Endodermal cell (in vitro differentiated cells): ENCODE measurements at regions not wholly inside any gene's neighbourhood (a gene's known extent, or its start where the extent isn't known, plus 50 kb on each side); places are given as distances from the start of the nearest gene placed in this dataset.

Source experiments
- DNase-seq: peaks from one replicate; pipeline ENCODE4 v3.0.0-alpha.2; 2017
- H3K27ac ChIP-seq: 2 replicates; pipeline ENCODE4 v1.5.1; 2013; ENCODE audit warnings: mild to moderate bottlenecking, low read depth, low read length, moderate library complexity
- H3K27me3 ChIP-seq: 2 replicates; pipeline ENCODE4 v1.6.1; 2013; ENCODE audit warnings: mild to moderate bottlenecking, low read length, moderate library complexity; ENCODE audit not compliant: insufficient read depth, control insufficient read depth, poor library complexity, severe bottlenecking
- H3K36me3 ChIP-seq: 2 replicates; pipeline ENCODE4 v1.7.0; 2013; ENCODE audit warnings: mild to moderate bottlenecking, low read length, moderate library complexity; ENCODE audit not compliant: control insufficient read depth, insufficient read depth
- H3K4me1 ChIP-seq: one replicate; pipeline ENCODE4 v1.7.0; 2013; ENCODE audit warnings: low read length; ENCODE audit not compliant: control insufficient read depth, insufficient read depth
- H3K4me3 ChIP-seq: 2 replicates; pipeline ENCODE4 v1.5.1; 2013; ENCODE audit warnings: mild to moderate bottlenecking, low read length, moderate library complexity
- H3K9ac ChIP-seq: 2 replicates; pipeline ENCODE4 v1.6.1; 2013; ENCODE audit warnings: mild to moderate bottlenecking, low read length, moderate library complexity; ENCODE audit not compliant: poor library complexity, severe bottlenecking; ENCODE audit errors: extremely low read depth
- H3K9me3 ChIP-seq: 2 replicates; pipeline ENCODE4 v1.6.1; 2013; ENCODE audit warnings: mild to moderate bottlenecking, low read length, moderate library complexity; ENCODE audit not compliant: control insufficient read depth
- H3K27ac Mint-ChIP-seq: 2 replicates; pipeline ENCODE4 v1.8.0; 2020; ENCODE audit warnings: mixed read lengths
- H3K27me3 Mint-ChIP-seq: 2 replicates; pipeline ENCODE4 v1.8.0; 2021; ENCODE audit warnings: mild to moderate bottlenecking, mixed read lengths; ENCODE audit not compliant: insufficient read depth
- H3K36me3 Mint-ChIP-seq: 2 replicates; pipeline ENCODE4 v1.8.0; 2020; ENCODE audit warnings: low read depth, mixed read lengths
- H3K4me1 Mint-ChIP-seq: 2 replicates; pipeline ENCODE4 v1.8.0; 2020; ENCODE audit warnings: mixed read lengths
- H3K4me3 Mint-ChIP-seq: 2 replicates; pipeline ENCODE4 v1.8.0; 2020; ENCODE audit warnings: mild to moderate bottlenecking, moderate library complexity, mixed read lengths
- H3K9me3 Mint-ChIP-seq: 2 replicates; pipeline ENCODE4 v1.8.0; 2020; ENCODE audit warnings: mild to moderate bottlenecking, mixed read lengths
- CTCF ChIP-seq: fragments of 200-600 bp; sonication (generic); conservative IDR thresholded peaks from 2 replicates; pipeline ENCODE4 v1.5.0; 2021; ENCODE audit warnings: antibody characterized with exemption, mild to moderate bottlenecking
- WGBS, 2 experiments: methylation state at CpG; one replicate each; pipeline versions ENCODE4 v1.1.5 to v1.1.7; 2013; ENCODE audit warnings: missing lambda C conversion rate in 2 of 2, mixed read lengths in 1 of 2; ENCODE audit not compliant: insufficient coverage in 1 of 2, insufficient read length in 1 of 2; 5-methylcytosine and 5-hydroxymethylcytosine counted together

GRCh38 chr18:66066191-66066590, 315.4 kb downstream of the CDH7 start:
- no peaks in the 10 kb centered on the region for H3K36me3 ChIP-seq
- DNase-seq: no peak
- Mint-ChIP-seq H3K36me3 (no peaks in the 10 kb centered on the region), H3K27ac (no peak overlapping the region), H3K9me3 (peaks cover 6% of the 10 kb centered on the region), H3K4me1 (no peaks in the 10 kb centered on the region), H3K27me3 (no peaks in the 10 kb centered on the region), H3K4me3 (no peak overlapping the region)
- no peaks in the 10 kb centered on the region for H3K9me3 ChIP-seq
- no peak for TF ChIP-seq CTCF
- no peak overlapping the region for H3K4me3 ChIP-seq
- H3K9ac ChIP-seq: no peak overlapping the region
- H3K4me1 ChIP-seq: no peaks in the 10 kb centered on the region
- H3K27me3 ChIP-seq: no peaks in the 10 kb centered on the region
- WGBS, 2 experiments: 100% methylated on average over 1 of the region's 2 CpGs; no CpG with 5 or more reads in 1 of the 2 experiments
- H3K27ac ChIP-seq: no peak overlapping the region

- H3K4me3 ChIP-seq: no peak overlapping the region
- H3K9ac ChIP-seq: no peak overlapping the region
- H3K4me3 Mint-ChIP-seq: no peak overlapping the region
- TF ChIP-seq CTCF: no peak
- no peaks in the 10 kb centered on the region for H3K27me3 ChIP-seq
- H3K4me1 Mint-ChIP-seq: peaks cover 7% of the 10 kb centered on the region
- H3K36me3 Mint-ChIP-seq: no peaks in the 10 kb centered on the region
- H3K9me3 Mint-ChIP-seq: no peaks in the 10 kb centered on the region
- no peak for DNase-seq
- WGBS, 2 experiments: 78 to 86% methylated on average over 1 of the region's 1 CpG
- no peak overlapping the region for H3K27ac ChIP-seq
- H3K9me3 ChIP-seq: no peaks in the 10 kb centered on the region
- no peaks in the 10 kb centered on the region for H3K27me3 Mint-ChIP-seq
- no peaks in the 10 kb centered on the region for H3K36me3 ChIP-seq
- no peaks in the 10 kb centered on the region for H3K4me1 ChIP-seq
- no peak overlapping the region for H3K27ac Mint-ChIP-seq
Measured at GRCh38 chr18:66048406-66048805, 297.6 kb downstream of the CDH7 start.

GRCh38 chr18:66046032-66046602, 295.3 kb downstream of the CDH7 start:
- TF ChIP-seq CTCF: peak; percentile 54
- Histone ChIP-seq H3K27ac (no peak overlapping the region), H3K4me1 (no peaks in the 10 kb centered on the region), H3K4me3 (no peak overlapping the region), H3K27me3 (no peaks in the 10 kb centered on the region), H3K36me3 (no peaks in the 10 kb centered on the region), H3K9me3 (no peaks in the 10 kb centered on the region), H3K9ac (no peak overlapping the region)
- 67 to 85% methylated on average over 2 of the region's 2 CpGs for WGBS, 2 experiments
- peaks cover 7% of the 10 kb centered on the region for H3K4me1 Mint-ChIP-seq
- no peak overlapping the region for H3K4me3 Mint-ChIP-seq
- no peak overlapping the region for H3K27ac Mint-ChIP-seq
- no peaks in the 10 kb centered on the region for H3K36me3 Mint-ChIP-seq
- H3K27me3 Mint-ChIP-seq: no peaks in the 10 kb centered on the region
- DNase-seq: no peak
- H3K9me3 Mint-ChIP-seq: no peaks in the 10 kb centered on the region
